Neuronal stem cell (in vitro differentiated cells): ENCODE measurements at regions not wholly inside any gene's neighbourhood (a gene's known extent, or its start where the extent isn't known, plus 50 kb on each side); places are given as distances from the start of the nearest gene placed in this dataset.

Experiments
- DNase-seq: peaks from one replicate; pipeline ENCODE4 v3.0.0-alpha.2; 2013; ENCODE audit warnings: low spot score
- H2AFZ ChIP-seq: one replicate; pipeline ENCODE4 v1.6.1; 2013; ENCODE audit warnings: mild to moderate bottlenecking, low read length, inconsistent platforms
- H2AK5ac ChIP-seq: 2 replicates; pipeline ENCODE4 v1.6.1; 2013; ENCODE audit warnings: low read depth, mild to moderate bottlenecking, inconsistent platforms, low read length, moderate library complexity, mixed read lengths
- H2BK120ac ChIP-seq: 2 replicates; pipeline ENCODE4 v1.6.1; 2013; ENCODE audit warnings: low read depth, mild to moderate bottlenecking, inconsistent platforms, low read length, moderate library complexity, mixed read lengths
- H2BK12ac ChIP-seq: one replicate; pipeline ENCODE4 v1.6.1; 2013; ENCODE audit warnings: low read length, inconsistent platforms
- H2BK15ac ChIP-seq: 2 replicates; pipeline ENCODE4 v1.6.1; 2013; ENCODE audit warnings: mild to moderate bottlenecking, low read length, inconsistent platforms, mixed read lengths
- H2BK5ac ChIP-seq: one replicate; pipeline ENCODE4 v1.6.1; 2013; ENCODE audit warnings: inconsistent platforms, mild to moderate bottlenecking, low read length, moderate library complexity
- H3K14ac ChIP-seq: one replicate; pipeline ENCODE4 v1.6.1; 2013; ENCODE audit warnings: low read length, inconsistent platforms
- H3K18ac ChIP-seq: 2 replicates; pipeline ENCODE4 v1.6.1; 2013; ENCODE audit warnings: low read length, inconsistent platforms
- H3K23ac ChIP-seq: 2 replicates; pipeline ENCODE4 v1.6.1; 2013; ENCODE audit warnings: low read depth, mild to moderate bottlenecking, mixed read lengths, low read length, inconsistent platforms; ENCODE audit not compliant: poor library complexity
- H3K27ac ChIP-seq: replicated peaks from 3 replicates; pipeline ENCODE4 v1.5.1; 2013; ENCODE audit warnings: low read length, inconsistent platforms
- H3K27me3 ChIP-seq, 3 experiments: 2 replicates each; pipeline ENCODE4 v1.6.1; 2013; ENCODE audit warnings: low read length in 3 of 3, mild to moderate bottlenecking in 2 of 3, inconsistent platforms in 1 of 3, low read depth in 1 of 3, mixed read lengths in 1 of 3, moderate library complexity in 1 of 3; ENCODE audit not compliant: control insufficient read depth in 3 of 3, insufficient read depth in 3 of 3
- H3K36me3 ChIP-seq, 2 donors: replicated peaks in 1 of 2; 2 replicates each; pipeline ENCODE4 v1.6.1; 2013; ENCODE audit warnings: low read length in 2 of 2; ENCODE audit not compliant: control insufficient read depth in 2 of 2, insufficient read depth in 2 of 2
- H3K4ac ChIP-seq: 2 replicates; pipeline ENCODE4 v1.6.1; 2013; ENCODE audit warnings: inconsistent platforms, mild to moderate bottlenecking, low read length, moderate library complexity
- H3K4me1 ChIP-seq, 2 donors: 1 replicate in 1 of 2; 2 replicates in 1 of 2; pipeline ENCODE4 v1.6.1; 2013; ENCODE audit warnings: low read length in 2 of 2, low read depth in 1 of 2; ENCODE audit not compliant: control insufficient read depth in 2 of 2, insufficient read depth in 1 of 2
- H3K4me2 ChIP-seq: one replicate; pipeline ENCODE4 v1.6.1; 2013; ENCODE audit warnings: mild to moderate bottlenecking, low read length, inconsistent platforms; ENCODE audit not compliant: insufficient read depth, poor library complexity, severe bottlenecking
- H3K4me3 ChIP-seq, 2 donors: 2 replicates each; pipeline ENCODE4 v1.5.1; 2013; ENCODE audit warnings: low read length in 2 of 2, mild to moderate bottlenecking in 2 of 2, inconsistent platforms in 1 of 2, moderate library complexity in 1 of 2
- H3K79me1 ChIP-seq: one replicate; pipeline ENCODE4 v1.6.1; 2013; ENCODE audit warnings: low read depth, mild to moderate bottlenecking, inconsistent platforms, low read length, moderate library complexity
- H3K9ac ChIP-seq: one replicate; pipeline ENCODE4 v1.6.1; 2013; ENCODE audit warnings: mild to moderate bottlenecking, low read depth, low read length, inconsistent platforms; ENCODE audit not compliant: poor library complexity
- H3K9me3 ChIP-seq, 2 donors: replicated peaks in 1 of 2; 2 replicates each; pipeline versions ENCODE3 to v1.6.1; 2013; ENCODE audit warnings: low read length in 2 of 2, mild to moderate bottlenecking in 2 of 2, inconsistent platforms in 1 of 2, low read depth in 1 of 2, mixed read lengths in 1 of 2, moderate library complexity in 1 of 2; ENCODE audit not compliant: control insufficient read depth in 2 of 2, insufficient read depth in 1 of 2
- H4K8ac ChIP-seq: one replicate; pipeline ENCODE4 v1.6.1; 2013; ENCODE audit warnings: low read depth, mild to moderate bottlenecking, inconsistent platforms, low read length, moderate library complexity
- H4K91ac ChIP-seq: one replicate; pipeline ENCODE4 v1.6.1; 2013; ENCODE audit warnings: low read length, low read depth, mild to moderate bottlenecking, inconsistent platforms; ENCODE audit not compliant: poor library complexity
- WGBS, 2 donors: extraction: QIAGEN DNeasy Blood & Tissue Kit; methylation state at CpG; one replicate each; pipeline ENCODE4 v1.1.7; 2013; ENCODE audit warnings: missing lambda C conversion rate in 2 of 2, mixed read lengths in 1 of 2; ENCODE audit not compliant: insufficient read length in 2 of 2, insufficient replicate concordance in 1 of 2; ENCODE audit errors: extremely low coverage in 2 of 2; 5-methylcytosine and 5-hydroxymethylcytosine counted together

- H3K27ac ChIP-seq: no peak overlapping the region
These were observed 166.7 kb upstream of the INHBA start for GRCh38 chr7:41869596-41869995.

GRCh38 chr7:41869091-41869490, 166.2 kb upstream of the INHBA start:
- Histone ChIP-seq H3K18ac (no peak overlapping the region), H3K27ac (no peak overlapping the region), H4K8ac (no peak overlapping the region), H3K4ac (no peak overlapping the region), H2AFZ (no peak overlapping the region), H4K91ac (no peak overlapping the region), H3K79me1 (no peaks in the 10 kb centered on the region), H3K4me2 (no peak overlapping the region), H3K36me3 (no peaks in the 10 kb centered on the region), H2AK5ac (no peak overlapping the region), H2BK120ac (no peak overlapping the region), H2BK12ac (no peak overlapping the region), H3K27me3 (no peaks in the 10 kb centered on the region), H3K14ac (no peak overlapping the region), H3K4me3 (no peak overlapping the region), H2BK15ac (no peak overlapping the region), H3K23ac (no peak overlapping the region), H3K4me1 (no peaks in the 10 kb centered on the region), H3K9ac (no peak overlapping the region), H3K9me3 (peaks cover 0 to 4% of the 10 kb centered on the region in 2 donors), H2BK5ac (no peak overlapping the region)
- DNase-seq: no peak

More at GRCh38 chr7:41869596-41869995, 166.7 kb upstream of the INHBA start:
- H3K23ac ChIP-seq: no peak overlapping the region
- no peak overlapping the region for H2BK5ac ChIP-seq
- H3K4me2 ChIP-seq: no peak overlapping the region
- no peaks in the 10 kb centered on the region for H3K36me3 ChIP-seq
- H4K8ac ChIP-seq: no peak overlapping the region
- H3K9ac ChIP-seq: no peak overlapping the region
- peaks cover 0 to 4% of the 10 kb centered on the region in 2 donors for H3K9me3 ChIP-seq
- no peak overlapping the region for H2BK120ac ChIP-seq
- no peak overlapping the region for H3K4me3 ChIP-seq
- H2BK12ac ChIP-seq: no peak overlapping the region
- no CpG with 5 or more reads among the region's 3 CpGs for WGBS, 2 donors
- no peak overlapping the region for H4K91ac ChIP-seq
- no peaks in the 10 kb centered on the region for H3K79me1 ChIP-seq
- H3K18ac ChIP-seq: no peak overlapping the region
- H3K4ac ChIP-seq: no peak overlapping the region
- no peak overlapping the region for H2BK15ac ChIP-seq
- H2AFZ ChIP-seq: no peak overlapping the region
- no peak overlapping the region for H2AK5ac ChIP-seq
- H3K14ac ChIP-seq: no peak overlapping the region
- H3K27me3 ChIP-seq: no peaks in the 10 kb centered on the region
- no peaks in the 10 kb centered on the region for H3K4me1 ChIP-seq
- DNase-seq: no peak

GRCh38 chr7:41867639-41868280, 164.9 kb upstream of the INHBA start:
- Histone ChIP-seq H2BK15ac (no peak overlapping the region), H3K4ac (no peak overlapping the region), H3K79me1 (no peaks in the 10 kb centered on the region), H2BK5ac (no peak overlapping the region), H3K9ac (no peak overlapping the region), H3K4me2 (no peak overlapping the region), H3K23ac (no peak overlapping the region), H3K4me3 (no peak overlapping the region), H3K4me1 (no peaks in the 10 kb centered on the region), H3K14ac (no peak overlapping the region), H2BK120ac (no peak overlapping the region), H3K27me3 (no peaks in the 10 kb centered on the region), H3K9me3 (peaks cover 0 to 4% of the 10 kb centered on the region in 2 donors), H3K18ac (no peak overlapping the region), H2BK12ac (no peak overlapping the region), H3K27ac (no peak overlapping the region), H3K36me3 (no peaks in the 10 kb centered on the region), H2AFZ (no peak overlapping the region), H2AK5ac (no peak overlapping the region), H4K91ac (no peak overlapping the region), H4K8ac (no peak overlapping the region)
- no CpG with 5 or more reads among the region's 2 CpGs for WGBS, 2 donors
- DNase-seq: no peak

GRCh38 chr7:41862261-41862660, 159.4 kb upstream of the INHBA start:
- Histone ChIP-seq H2AK5ac (no peak overlapping the region), H3K9ac (no peak overlapping the region), H2BK120ac (no peak overlapping the region), H3K4me1 (no peaks in the 10 kb centered on the region), H4K91ac (no peak overlapping the region), H3K14ac (no peak overlapping the region), H3K4ac (no peak overlapping the region), H3K27ac (no peak overlapping the region), H3K4me3 (no peak overlapping the region), H3K36me3 (no peaks in the 10 kb centered on the region), H2BK5ac (no peak overlapping the region), H3K27me3 (peaks cover 0 to 4% (median 0%) of the 10 kb centered on the region in 3 experiments), H3K9me3 (peaks cover 0 to 4% of the 10 kb centered on the region in 2 donors), H2BK15ac (no peak overlapping the region), H2BK12ac (no peak overlapping the region), H3K23ac (no peak overlapping the region), H4K8ac (no peak overlapping the region), H3K4me2 (no peak overlapping the region), H2AFZ (no peak overlapping the region), H3K79me1 (no peaks in the 10 kb centered on the region), H3K18ac (no peak overlapping the region)
- no CpG with 5 or more reads among the region's 2 CpGs for WGBS, 2 donors
- DNase-seq: no peak
